CD4-positive, alpha-beta T cell treated with Interleukin-12 subunit alpha and Interleukin-12 subunit beta, for 1 hour (primary cell): ENCODE measurements at regions not wholly inside any gene's neighbourhood (a gene's known extent, or its start where the extent isn't known, plus 50 kb on each side); places are given as distances from the start of the nearest gene placed in this dataset.
"Not testable (repeated sequence)": the region's sequence is repeated elsewhere in the genome, so short reads cannot be mapped to it uniquely, and the experiment has no call there.

Source experiments
- DNase-seq: peaks from one replicate; pipeline ENCODE4 v3.0.0-alpha.2; 2020

DNA sequence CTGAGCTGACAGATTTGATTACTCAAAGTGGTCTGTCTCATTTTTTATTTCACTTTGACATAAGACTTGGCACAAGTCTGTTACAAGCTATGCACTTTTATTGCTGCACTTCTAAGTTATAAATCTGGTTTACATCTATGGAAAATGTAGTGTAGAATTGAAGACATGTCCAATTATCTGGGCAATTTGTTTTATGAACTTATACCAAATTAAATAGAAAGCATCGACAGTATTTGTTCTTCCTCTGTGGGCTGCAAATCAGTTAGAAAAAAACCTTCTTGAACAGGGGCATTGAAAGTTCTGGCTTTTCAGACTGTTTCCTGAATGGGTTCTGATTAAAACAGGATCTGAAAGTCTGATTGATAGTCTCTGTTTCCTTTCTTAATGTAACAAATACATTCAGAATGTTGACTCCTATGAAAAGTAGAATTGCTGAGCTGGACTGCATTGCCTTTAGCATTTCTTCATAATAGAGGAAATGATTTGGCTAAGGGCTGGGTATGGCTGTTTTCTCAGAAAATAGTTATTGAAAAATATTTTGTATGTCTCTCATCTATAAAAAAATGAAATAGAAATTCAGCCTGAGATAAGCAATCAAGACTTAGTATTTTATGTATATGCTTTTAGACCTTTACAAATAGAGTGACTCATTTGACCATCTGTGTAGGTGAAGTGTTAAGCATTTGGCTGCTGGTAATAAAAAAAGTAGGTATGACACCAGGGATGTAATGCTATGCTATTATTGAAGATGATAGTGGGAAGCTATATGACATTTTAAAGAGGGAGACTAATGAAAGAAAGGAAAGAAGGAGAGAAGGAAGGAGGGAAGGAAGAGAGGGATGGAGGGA is 210.9 kb upstream of the SPRY2 start:
- no peak for DNase-seq

DNA sequence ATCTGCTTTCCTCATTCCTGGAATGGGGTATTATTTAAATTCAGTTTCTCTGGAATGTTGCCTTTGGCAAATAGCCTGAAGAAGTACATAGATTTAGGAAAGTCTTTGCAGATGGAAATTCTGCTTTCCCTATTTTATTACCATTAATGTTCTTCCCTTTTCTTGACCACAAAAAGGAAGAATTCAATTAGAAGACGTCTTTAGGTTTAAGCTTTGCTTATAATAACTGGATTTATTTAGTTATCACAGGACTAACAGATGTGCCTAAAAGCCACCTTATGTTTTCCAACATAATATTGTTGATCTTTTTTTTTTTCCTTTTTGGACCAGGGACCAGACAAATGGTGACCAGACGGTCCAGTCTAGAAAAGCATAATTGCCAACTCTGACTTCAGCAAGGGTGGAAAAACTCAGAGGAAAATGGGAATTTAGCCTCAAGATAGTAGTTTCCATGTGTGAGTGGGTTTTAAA is 210.1 kb upstream of the SPRY2 start:
- DNase-seq = no peak

DNA sequence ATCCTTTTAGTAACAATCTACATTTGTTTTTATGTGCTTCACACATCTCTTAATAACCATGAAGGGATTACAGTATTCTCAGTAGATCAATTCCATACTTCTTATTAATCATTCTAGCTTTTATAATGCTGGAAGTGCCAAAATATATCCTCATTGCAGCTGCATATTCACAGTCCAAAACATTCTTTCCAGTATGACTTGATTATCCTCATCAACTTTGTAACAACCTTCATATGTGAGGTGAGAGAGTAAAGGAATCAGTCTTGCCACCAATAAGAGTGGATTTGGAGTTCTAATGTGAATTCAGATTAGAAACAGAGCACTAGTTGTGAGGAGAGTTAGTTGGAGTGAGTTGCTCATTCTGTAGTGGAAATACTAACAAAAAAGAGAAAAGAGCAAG is 208.0 kb upstream of the SPRY2 start:
- no peak for DNase-seq

GRCh38 chr13:80547885-80548825 is 207.2 kb upstream of the SPRY2 start:
- no peak for DNase-seq

GRCh38 chr13:80547341-80547740 is 206.4 kb upstream of the SPRY2 start:
- no peak for DNase-seq

GRCh38 chr13:80533175-80533574 is 192.2 kb upstream of the SPRY2 start:
- no peak for DNase-seq

DNA sequence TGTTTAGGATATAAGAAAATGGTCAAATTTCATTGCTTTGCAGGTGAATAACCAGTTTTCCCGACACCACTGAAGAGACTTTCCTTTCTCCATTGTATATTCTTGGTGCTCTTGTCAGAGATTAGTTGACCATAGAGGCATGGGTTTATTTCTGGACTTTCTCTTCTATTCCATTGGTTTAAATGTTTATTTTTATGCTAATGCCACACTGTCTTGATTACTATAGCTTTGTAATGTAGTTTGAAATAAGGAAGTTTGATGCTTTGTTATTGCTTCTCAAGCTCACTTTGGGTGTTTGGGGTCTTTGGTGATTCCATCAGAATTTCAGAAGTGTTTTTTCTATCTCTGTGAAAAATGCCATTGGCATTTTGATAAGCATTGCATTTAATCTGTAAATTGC is 190.0 kb upstream of the SPRY2 start:
- DNase-seq = no peak

DNA sequence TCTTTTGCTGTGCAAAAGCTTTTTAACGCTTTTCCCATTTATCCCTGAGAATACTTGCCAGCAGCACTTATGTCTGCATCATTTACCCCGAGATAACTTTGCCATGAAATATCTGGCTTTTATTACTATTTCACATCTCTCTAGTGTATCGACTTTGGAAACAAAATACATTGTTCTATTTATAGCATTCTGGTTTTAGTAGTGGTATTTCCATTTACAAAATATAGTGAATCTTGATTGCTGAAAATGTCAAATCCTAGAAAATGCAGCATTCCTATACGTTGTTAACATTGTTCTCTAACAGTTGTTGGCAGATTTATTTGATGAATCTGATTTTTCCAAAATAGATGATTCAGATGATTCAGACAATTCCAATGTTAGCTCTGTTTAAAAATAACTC is 189.3 kb upstream of the SPRY2 start:
- DNase-seq = no peak

DNA sequence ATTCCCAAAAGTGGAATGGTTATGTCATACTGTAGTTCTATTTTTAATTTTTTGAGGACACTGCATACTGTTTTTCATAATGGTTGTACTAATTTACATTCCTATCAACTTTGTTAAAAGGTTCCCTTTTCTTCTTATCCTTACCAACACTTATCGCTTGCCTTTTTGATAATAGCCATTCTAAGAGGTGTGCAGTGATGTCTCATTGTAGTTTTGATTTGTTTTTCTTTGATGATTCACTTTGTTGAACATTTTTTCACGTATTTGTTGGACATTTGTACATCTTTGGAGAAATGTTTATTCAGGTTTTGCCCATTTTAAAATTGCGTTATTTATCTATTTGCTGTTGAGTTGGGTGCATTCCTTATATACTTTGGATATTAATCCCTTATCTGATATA is 188.8 kb upstream of the SPRY2 start:
- DNase-seq = no peak

DNA sequence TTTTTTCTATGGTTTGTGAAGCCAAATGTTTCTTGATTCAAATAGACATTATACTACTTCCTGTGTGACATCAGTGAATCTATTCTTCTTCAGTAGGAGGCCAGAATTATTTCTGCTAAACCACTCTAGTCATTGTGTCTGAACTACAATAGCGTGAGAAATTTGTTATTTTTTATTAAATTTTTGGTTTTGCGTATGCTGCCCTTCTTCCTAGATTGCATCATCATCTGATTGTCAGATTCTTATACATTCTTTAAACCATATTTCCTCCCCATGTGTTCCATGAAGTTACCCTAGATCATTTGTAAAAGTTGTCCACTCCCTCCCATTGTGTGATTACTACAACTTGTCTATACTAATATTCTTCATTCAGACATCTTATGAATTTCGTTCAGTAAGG is 187.8 kb upstream of the SPRY2 start:
- DNase-seq = no peak

GRCh38 chr13:80527400-80527799 is 186.5 kb upstream of the SPRY2 start:
- no peak for DNase-seq

DNA sequence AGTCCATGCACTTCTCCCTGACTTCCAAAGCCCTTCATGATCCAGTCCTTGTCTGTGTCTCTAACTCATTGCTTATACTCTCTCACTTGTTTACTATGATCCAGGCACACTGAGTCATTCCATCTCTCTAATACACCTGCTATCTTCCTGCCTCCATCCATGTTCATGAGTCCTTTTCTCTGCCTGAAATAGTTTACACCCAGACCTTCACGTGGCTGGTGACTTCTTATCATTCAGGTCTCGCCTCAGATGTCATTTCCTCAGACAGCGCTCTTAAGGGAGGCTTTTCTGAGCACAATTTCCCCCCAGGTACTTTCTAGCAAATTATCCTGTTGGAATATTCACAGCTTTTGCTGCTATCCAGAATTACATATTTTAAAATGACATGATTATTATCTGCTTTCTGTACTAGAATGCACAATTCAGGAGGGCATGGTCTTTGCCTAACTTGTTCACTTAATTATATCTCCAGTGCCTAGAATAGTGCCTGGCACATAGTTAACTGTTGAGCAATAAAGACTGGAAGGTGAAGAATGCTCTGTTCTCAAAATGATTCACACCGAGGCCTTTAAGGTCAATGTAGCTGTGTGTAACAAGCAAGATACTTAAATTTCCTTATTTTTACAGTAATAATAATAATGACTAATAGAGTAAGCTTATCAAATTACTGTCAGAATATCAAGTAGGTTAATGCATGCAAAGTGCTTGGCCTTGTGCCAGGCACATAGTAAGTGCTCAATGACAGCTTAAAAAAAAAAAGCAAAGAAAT is 183.7 kb upstream of the SPRY2 start:
- no peak for DNase-seq

DNA sequence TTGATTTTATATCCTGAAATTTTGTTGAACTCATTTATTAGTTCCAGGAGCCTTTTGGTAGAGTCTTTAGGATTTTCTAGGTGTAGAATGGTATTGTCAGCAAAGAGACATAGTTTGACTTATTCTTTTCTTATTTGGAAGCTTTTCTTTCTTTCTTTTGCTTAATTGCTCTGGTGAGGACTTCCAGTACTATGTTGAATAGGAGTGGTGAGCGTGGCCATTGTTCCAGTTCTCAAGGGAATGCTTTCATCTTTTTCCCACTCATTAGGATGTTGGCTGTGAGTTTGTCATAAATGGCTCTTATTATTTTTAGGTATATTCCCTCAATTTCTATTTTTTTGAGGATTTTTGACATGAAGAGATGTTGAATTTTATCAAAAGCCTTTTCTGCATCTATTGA is 182.2 kb upstream of the SPRY2 start:
- no peak for DNase-seq

DNA sequence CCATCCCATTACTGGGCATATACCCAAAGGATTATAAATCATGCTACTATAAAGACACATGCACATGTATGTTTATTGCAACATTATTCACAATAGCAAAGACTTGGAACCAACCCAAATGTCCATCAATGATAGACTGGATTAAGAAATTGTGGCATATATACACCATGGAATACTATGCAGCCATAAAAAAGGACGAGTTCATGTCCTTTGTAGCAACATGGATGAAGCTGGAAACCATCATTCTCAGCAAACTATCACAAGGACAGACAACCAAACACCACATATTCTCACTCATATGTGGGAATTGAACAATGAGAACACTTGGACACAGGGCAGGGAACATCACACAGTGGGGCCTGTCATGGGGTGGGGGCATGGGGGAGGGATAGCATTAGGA is 181.5 kb upstream of the SPRY2 start:
- DNase-seq = not testable (repeated sequence)

DNA sequence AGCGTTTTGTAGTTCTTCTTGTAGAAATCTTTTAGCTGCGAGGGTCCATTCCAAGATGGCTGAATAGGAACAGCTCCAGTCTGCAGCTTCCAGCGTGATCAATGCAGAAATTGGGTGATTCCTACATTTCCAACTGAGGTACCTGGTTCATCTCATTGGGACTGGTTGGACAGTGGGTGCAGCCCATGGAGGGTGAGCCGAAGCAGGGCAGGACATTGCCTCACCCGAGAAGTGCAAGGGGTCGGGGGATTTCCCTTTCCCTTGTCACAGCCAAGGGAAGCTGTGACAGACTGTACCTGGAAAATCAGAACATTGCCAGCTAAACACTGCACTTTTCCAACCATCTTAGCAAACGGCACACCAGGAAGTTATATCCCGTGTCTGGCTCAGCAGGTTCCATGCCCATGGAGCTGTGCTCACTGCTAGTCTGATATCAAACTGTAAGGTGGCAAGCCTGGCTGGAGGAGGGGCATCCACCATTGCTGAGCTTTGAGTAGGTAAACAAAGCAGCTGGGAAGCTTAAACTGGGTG is 176.0 kb upstream of the SPRY2 start:
- DNase-seq = no peak

DNA sequence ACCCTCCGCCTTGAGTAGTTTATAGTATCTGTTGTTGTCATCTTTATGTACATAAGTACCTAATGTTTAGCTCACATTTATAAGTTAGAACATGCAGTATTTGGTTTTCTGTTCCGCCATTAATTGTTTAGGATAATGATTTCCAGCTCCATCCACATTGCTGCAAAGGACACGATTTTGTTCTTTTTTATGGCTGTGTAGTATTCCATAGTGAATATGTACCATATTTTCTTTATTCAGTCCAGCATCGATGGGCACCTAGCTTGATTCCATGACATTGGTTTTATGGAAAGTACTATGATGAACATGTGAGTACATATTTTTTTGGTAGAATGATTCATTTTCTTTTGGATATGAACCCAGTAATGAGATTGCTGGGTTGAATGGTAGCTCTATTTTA is 174.4 kb upstream of the SPRY2 start:
- no peak for DNase-seq

- no peak for DNase-seq
These were observed 172.3 kb upstream of the SPRY2 start for GRCh38 chr13:80513196-80513595.

- DNase-seq = no peak
These were observed 169.8 kb upstream of the SPRY2 start for GRCh38 chr13:80510686-80511085.

DNA sequence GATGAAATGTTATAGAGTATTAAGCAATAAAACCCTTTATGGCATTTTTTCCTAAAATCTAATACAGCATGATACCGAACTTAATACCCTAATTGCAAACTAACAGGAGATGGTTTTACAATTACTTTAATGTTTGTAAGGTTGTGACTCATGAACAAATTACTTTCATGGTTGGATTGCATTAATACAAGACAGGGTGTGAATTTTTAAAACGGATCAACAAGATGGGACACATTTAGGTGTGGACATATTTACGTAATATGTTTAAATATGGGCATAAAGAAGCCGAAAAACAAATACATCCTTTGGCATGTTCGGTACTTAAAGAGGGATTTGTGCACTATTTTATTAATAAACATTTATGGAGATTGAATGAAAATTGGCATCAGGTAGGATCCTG is 168.3 kb upstream of the SPRY2 start:
- no peak for DNase-seq

DNA sequence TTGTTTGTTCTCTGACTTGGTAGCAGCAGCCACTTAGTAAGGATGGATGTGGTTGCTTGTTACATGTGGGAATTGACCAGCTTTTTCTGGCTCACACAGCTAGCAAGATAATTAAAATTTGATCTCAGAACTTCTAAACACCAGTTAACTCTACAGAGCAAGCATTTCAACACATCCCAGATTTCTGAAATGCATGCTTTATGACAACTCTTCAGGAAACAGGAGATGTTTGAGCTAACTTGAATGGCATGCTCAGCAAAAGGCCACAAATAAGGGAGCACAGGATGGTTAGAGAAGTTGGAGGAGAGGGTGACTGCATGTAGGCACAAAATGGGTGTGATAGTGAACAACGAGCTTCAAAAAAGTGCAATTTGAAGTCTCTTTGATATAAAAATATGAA is 167.1 kb upstream of the SPRY2 start:
- no peak for DNase-seq

GRCh38 chr13:80504453-80504852 is 163.5 kb upstream of the SPRY2 start:
- no peak for DNase-seq

DNA sequence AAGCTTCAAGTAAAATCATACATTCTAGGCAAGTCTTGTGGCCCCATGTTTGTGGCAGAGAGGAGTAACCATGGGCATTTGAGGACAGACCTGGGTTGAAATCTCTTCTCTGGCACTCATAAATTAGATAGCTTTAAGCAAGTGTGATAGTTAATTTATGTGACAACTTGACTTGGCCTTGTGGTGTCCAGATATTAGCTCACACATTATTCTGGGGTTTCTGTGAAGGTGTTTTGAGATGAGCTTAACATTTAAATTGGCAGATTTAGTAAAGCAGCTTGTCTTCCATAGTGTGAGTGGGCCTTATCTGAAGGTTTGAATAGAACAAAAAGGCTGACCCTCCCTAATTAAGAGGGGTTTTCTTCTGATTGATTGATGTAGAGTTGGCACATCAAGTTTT is 161.4 kb upstream of the SPRY2 start:
- DNase-seq = no peak

DNA sequence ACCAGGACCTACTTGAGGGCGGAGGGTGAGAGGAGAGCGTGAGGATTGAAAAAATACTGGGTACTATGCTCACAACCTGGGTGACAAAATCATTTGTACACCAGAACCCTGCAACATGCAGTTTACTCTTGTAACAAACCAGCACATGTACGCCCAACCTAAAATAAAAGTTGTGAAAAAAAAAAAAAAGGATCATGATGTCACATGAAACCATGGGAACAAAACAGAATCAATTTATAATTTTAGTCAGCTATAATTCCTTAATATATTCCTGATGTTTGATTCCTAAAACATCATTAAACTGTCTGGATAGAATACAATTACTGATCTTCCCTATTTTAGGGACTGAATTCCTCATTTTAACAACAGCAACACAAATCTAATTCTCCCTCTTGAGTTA is 160.6 kb upstream of the SPRY2 start:
- no peak for DNase-seq
